Activated T-cell treated with anti-CD3 and anti-CD28 coated beads for 24 hours (primary cell): ENCODE measurements at regions not wholly inside any gene's neighbourhood (a gene's known extent, or its start where the extent isn't known, plus 50 kb on each side); places are given as distances from the start of the nearest gene placed in this dataset.
"Not testable (repeated sequence)": the region's sequence is repeated elsewhere in the genome, so short reads cannot be mapped to it uniquely, and the experiment has no call there.

Experiments
- DNase-seq: peaks from one replicate; pipeline ENCODE4 v3.0.0-alpha.2; 2020; ENCODE audit warnings: low read depth

DNA sequence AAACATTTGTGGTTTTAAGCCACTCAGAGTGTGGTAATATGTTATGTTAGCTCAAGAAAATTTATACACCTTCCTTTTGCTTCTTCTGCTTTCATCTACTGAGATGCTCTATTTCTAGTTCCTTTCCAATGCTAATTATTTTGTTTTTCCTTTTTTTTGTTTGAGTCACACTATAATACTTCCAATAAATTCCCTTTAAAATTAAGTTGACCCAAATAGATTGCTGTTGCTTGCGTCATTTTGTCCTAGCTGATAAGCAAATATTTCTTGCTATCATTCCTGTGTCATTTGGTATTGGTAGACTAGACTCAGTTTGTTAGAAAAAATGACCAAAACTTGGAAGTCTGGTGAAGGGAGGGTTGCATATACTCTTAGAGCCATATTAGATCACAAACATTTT lies 437.0 kb upstream of the CNTN6 start:
- no peak for DNase-seq

DNA sequence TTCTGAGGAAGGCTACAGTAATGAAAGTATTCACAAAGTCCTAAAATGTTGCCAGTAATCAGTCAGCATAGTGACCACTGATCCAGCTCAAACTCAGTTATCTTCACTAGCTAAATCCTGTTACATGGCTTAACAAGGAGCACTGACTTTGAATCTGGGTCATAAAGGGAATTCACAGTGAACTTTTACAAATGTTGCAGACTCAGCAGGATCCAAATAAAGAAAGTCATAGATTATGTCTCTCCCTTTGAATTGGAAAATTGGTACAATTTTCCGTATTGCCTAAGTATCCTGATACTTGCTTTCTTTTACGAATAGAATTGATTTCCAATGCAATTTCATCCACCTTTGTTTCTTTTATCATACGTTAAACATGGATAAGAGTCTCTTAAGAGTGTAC lies 431.5 kb upstream of the CNTN6 start:
- DNase-seq, result no peak

DNA sequence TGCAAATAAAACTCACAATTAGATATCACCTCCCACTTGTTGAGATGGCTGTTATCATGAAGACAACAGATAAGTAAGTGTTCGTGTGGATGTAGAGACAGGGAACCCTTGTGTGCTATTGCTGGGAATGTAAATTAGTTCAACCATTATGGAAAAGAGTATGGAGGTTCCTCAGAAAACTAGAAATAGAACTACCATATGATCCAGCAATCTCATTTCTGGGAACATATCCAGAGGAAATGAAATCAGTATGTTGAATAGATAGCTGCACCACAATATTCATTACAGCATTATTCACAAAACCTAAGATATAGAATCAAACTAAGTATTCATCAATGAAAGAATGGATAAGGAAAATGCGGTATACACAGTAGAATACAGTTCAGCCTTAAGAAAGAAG lies 418.7 kb upstream of the CNTN6 start:
- DNase-seq, result no peak

DNA sequence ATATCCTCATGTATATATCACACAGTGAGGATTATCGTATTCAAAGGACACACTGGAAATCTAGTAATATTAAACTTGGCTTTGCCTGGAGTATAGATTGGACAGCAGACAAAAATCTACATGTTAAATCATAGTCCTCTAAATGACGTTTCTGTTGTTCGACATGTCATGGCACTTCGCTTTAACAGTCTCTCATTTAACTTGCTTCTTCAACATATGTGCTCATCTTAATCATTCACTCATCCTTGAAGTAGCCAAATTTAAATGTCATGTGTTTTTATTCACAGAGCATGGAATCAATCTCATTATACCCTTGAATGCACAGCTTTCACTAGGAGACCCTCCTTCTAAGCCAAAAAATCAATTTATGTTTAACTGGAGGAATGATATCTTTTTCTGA lies 417.0 kb upstream of the CNTN6 start:
- DNase-seq, result no peak

DNA sequence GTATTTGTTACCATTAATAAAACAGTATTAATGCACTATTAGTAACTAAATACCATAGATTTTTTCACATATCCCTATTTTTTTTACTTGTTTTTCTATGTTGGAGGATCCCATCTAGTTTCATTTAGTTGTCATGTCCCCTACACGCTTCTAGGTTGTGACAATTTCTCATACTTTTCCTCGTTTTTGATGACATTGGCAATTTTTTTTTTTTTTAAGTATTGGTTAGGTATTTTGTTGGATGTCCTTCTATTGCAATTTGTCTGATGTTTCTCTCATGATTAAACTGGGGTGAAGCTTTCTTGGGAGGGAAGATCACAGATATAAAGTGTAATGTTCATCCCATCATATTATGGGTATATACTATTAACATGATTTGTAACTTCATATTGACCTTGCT lies 409.1 kb upstream of the CNTN6 start:
- DNase-seq, result no peak

DNA sequence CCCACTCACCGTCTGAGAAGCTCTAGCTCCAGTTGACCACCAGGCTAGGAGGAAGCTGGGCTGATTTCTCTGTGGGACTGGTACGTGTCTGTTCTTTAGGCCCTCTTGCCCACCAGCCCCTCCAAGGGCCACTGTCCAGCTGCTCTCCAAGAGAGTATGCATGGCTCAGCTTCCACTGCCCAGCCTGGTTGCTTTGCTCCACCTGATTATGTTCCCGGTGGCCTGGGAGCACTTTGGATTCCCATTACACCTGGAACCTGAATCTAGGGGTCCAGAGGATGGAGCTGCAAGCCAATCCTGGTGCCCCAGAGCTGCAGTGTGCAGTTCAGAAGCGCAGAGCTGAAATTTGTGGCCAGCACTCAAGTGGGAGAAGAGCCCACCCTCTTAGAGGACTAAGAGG lies 402.1 kb upstream of the CNTN6 start:
- DNase-seq, result no peak

DNA sequence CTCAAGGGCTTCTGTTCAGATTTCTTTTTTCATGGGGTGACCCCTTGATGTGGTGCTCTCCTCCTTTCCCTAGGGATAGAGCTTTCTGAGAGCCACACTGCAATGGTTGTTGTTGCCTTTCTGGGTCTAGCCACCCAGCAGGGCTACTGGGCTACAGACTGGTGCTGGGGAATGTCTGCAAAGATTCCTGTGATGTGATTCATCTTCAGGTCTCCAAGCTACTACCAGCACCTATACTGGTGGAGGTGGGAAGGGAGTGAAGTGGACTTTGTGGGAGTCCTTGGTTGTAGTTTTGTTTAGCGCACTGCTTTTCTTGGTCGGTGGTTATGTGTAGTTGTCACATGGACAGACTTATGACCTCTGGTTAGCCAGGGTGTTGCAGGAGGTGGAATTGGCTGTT lies 392.3 kb upstream of the CNTN6 start:
- DNase-seq, result no peak

DNA sequence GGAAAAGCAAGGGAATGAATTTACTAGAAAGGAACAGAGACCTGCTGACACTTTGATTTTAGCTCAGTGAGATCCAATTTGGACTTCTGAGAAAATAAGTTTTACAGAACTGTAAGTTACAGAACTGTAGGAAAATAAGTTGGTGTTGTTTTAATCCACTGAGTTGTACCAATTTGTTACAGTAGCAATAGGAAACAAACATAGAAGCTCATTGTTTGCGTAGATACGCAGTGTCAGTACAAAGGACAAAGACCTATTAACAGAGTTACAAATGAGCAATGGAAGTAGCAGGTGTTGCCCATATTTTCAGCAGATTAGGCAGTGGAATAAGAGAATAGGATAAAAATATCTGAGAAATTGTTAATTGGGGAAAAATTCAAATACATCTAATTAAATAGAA lies 385.8 kb upstream of the CNTN6 start:
- no peak for DNase-seq

DNA sequence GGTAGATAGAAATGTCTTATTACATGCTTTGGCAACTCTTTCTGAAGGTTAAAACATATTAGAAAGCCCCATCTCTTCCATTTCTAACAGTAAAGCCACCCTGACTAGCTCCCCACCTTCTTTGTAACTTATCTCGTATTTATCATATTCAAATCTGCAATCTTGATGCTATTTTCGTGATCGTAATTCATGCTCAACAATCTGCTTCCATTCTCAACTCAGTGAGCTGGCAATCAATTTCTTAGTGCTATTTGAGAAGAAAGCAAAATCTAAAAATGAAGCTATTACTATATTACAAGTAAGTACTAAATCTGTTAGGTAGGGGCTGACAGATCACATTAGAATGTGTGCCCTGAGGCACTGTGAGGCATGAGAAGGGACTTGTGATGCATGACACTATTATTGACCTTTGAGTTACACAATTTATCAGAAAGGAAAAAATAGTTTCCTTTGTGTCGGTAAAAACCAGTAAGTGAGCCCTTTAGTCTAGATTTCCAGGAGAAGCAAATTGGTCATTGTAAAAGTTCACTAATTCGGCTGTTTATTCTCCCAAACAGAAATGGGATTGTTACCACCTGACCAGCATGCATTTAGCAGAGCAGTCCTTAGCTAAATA lies 379.7 kb upstream of the CNTN6 start:
- DNase-seq, result no peak

DNA sequence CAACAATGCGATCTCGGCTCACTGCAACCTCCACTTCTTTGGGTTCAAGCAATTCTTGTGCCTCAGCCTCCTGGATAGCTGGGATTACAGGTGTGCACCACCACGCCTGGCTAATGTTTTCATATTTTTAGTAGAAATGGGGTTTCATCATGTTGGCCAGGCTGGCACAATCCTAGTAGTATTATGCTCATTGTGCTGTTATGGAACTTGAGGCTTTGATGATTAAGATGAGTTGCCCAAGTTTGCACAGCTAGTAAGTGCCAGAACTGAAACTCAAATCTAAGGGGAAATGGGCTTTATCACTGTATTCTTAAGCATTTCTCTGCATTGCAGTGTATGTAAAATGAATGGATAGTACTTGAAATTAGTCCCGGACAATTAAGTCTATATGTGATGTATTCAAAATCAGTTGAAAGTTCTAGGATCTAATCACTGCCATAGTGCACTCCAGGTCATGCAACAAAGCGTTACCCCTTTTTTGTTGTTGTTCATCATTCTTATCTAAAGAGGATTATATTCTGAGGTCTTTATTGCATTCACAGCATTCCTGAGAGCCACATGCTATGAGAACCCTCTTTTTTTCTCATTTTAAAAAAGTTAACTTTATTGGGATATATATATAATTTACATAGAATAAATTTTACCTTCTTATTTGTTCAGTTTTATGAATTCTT lies 378.7 kb upstream of the CNTN6 start:
- no peak for DNase-seq

DNA sequence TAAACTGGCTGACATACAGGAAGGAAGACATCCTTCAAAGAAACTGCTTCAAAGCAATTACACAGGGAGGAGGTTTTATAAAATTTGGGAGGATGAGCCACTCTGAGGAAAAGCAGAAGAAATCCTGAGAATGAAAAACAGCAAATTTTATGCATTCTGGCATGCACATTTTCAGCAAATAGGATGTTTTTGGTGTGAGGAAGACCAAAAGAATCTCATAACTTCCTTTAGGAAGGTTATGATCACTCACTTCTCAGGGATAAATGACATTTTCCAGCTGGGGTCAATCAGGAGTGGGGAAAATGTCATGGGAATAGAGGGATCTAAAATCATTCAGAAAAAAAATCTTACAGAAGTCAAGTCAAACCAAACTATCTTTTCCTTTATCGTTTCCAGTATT lies 371.7 kb upstream of the CNTN6 start:
- no peak for DNase-seq

DNA sequence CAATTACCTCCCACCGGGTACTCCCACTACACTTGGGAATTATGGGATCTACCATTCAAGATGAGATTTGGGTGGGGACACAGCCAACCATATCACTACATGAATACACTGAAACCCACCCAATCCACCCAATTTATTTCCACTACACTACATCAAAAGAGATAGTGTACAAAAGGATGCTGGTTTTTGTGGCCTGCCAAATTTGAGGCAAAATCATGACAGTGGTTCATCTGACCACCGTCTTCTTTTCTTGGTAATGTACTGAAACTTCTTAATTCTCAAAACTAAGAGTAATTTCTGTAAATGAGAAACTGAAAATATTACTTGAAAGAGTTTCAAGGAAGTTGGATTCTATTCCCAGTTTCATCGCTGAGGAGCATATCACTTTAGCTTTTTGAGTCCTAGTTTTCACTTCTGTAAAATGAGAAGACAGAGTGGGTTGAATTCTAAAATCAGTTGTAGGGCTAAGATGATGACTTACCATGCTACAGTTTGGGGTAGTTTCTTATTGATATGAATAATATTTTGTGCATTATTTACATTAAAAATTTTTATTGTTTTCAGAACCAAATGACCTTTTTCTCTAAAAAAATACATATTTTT lies 360.4 kb upstream of the CNTN6 start:
- no peak for DNase-seq

DNA sequence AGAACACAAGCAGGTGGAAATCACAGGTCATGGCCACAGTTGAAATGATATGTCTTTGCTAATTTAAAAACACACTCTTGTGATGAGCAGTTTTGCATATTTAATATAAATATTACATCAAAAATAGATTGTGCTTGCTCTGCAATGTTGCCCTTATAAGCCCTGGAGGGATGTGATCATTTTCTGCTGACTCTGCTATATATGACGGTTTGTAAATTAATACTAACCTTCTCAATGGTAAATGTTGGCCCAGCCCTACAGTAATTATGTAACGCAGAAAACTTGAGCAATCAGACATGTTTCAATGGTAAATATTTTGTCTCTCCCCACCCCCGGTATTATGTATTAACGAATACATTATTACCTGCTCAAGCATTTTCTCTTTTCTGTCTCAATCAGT lies 359.5 kb upstream of the CNTN6 start:
- DNase-seq, result no peak

DNA sequence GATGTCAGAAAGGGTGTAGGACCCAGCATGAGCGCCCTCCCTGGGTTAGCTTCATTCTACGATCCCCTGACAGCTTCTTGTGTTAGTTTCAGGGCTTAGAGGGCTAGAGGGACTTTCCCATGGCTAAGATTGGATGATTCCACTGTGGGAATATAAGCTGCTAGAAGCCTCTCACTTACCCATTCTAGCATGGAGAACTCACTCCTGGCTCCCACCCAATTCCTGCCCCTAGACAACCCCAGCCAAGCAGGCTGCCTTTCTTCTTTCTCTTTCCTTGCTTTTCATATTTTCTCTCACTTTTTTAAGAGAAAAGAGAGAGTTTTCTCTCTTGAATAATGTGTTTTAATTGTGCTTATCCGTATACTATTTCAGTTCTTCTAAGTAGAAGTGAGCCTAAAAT lies 335.1 kb upstream of the CNTN6 start:
- no peak for DNase-seq

DNA sequence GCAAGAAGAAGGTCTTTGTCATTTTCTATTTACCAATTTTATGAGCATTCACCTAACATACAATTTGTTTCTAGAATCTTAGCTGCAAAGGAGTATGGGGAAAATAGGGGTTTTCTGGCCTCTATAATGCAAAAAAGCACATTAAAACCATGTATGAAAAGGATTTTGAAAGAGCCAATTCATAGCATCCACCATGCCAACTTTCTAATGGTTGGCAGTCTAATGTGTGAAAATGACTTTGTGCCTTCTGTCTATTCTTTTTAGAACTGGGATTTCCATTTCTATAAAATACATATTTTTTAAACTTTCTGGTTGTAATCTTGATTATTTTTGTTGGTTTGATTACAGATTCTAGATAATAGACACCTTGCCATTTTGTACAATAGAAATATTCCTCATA lies 333.7 kb upstream of the CNTN6 start:
- no peak for DNase-seq

DNA sequence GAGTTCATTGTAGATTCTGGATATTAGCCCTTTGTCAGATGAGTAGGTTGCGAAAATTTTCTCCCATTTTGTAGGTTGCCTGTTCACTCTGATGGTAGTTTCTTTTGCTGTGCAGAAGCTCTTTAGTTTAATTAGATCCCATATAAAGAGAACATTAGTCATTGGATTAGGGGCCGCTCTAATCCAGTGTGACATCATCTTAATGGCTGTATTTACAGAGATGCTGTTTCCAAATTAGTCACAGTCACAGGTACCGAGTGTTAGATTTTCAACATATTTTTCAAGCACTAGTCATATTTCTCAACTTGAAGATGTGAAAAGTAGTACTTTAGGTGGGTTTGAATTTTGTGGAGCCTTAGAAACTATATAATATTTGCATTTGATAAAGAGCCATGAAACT lies 319.4 kb upstream of the CNTN6 start:
- DNase-seq, result not testable (repeated sequence)

DNA sequence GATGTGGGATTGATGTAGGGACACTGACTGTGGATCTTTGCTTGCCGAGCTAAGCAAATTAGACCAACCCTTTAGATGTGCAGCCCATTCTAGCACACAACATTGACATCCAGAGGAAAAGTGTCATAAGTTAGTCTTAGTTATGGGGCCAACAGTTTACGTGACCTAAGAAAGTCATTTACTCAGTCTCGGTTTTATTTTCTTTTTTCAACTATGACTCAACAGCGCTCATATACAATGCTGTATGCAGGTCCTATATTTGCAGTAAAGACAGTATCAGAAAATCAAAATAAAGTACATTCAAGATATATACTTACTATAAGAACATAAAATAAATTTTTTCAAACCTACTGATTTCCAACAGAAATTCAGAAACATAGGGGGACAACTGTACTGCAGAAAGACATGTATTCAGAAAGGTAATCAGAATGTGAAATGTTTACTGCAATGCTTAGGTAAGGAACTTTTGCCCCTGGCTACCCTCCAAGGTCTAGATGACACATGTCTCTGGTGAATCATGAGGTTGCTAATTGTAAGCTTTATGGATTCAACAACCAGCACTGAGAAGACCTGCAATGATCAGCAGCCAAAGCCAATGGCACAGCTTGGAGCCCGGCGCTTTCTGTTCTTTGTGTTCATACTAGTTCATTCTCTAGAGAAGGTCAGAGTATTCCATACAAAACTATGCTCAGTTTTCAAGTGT lies 317.5 kb upstream of the CNTN6 start:
- no peak for DNase-seq

DNA sequence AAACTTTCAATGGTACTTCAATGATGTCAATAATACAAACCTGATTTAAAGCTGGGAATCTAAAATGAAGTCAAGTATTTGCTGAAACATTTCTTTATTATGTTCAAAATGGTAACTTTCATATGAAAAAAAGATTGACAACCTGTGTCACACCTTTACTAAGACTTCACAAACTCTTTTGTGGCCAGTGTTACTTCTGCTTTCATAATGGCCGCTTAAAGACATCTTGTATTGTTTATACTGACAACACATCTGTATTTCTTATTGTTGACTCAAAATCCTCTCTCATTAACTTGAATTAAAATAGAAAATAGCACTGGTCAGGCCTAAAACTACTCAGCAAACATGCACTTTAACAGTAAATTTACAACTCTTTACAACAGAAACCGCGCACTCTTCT lies 312.3 kb upstream of the CNTN6 start:
- DNase-seq, result no peak

DNA sequence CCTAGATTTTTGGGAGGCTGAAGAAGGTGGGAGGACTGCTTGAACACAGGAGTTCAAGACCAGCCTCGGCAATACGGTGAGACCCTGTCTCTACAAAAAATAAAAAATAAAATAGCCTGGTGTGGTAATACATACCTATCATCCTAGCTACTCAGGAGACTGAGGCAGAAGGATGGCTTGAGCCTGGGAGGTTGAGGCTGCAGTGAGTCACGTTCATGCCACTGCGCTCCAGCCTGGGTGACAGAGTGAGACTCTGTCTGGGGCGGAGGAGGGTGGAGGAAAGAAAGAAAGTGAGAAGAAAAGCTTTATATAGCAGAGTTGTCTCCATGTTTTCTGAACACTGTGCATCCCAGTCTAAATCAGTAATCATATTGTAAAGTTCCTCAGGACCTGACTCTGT lies 301.4 kb upstream of the CNTN6 start:
- no peak for DNase-seq

DNA sequence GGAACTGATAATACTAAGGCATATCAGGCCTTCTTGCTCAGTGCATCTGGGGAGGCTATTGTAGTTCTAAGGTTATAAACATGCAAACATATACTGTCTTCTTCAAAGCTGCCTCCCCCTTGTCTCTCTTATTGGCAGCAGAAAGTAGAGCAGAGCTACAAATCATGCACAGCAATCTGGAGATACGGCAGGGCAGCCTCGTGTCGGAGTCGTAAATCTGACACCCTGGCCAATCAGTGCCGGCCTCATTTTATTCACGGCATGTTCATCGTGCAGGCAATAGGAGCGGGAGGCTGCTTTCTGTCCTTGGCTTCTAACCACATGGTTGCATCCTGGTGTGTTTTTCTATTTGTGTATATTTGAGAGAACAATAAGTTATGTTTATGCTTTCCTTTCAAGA lies 300.2 kb upstream of the CNTN6 start:
- no peak for DNase-seq

DNA sequence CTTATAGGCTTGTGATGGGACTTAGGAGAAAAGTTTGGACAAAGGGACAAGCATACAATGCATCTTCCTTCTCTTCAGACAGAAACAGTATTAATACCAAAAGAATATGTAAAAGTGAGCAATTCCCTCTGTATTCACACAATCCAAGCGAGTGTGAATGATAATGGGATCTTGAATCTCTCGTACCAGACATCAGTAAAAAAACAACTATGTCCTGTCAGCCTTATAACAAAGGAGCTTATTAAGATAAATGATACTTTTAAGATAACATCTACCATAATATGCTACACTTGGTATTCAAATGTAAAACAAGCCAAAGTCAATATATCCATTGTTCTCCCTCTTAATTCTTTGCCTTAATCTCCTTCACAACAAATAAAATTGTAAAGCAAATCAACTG lies 288.6 kb upstream of the CNTN6 start:
- DNase-seq, result no peak

DNA sequence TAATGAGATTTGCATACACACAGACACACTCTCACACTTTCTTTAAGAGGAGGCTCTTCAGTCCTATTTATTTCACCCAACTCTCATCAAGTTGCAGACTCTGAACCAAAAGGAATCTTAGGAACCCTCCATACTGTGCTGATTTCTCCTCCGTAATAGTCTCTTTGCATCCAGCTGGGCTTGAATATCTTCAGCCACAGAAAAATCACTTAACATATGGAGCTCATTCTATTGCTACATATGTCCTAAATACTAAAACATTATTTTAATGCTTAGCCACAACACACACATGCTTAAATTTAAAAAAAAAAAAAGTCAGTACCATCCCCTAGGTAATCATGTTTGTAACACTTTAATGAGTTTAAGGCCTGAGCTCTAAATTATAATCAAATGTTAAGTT lies 287.5 kb upstream of the CNTN6 start:
- DNase-seq, result no peak

DNA sequence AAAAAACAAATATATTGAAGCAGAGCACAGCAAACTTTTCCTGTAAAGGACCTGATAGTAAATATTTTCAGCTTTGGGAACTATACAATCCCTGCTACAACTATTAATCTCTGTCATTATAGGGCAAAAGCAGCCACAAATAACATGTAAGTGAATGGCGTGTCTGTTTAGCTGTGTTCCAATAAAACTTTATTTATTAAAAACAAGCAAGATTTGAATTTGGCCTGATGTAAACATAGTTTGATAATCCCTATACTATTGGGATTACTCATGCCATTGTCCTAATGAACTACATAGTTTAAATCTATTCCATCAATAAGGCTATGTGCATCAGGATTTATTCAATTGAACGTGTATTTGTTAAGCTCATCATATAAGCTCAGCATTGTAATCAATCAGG lies 286.8 kb upstream of the CNTN6 start:
- no peak for DNase-seq
